ENCODE measurements at regions not wholly inside any gene's neighbourhood (a gene's known extent, or its start where the extent isn't known, plus 50 kb on each side); places are given as distances from the start of the nearest gene placed in this dataset.

GRCh38 chr14:103207388-103208072, 84.3 kb downstream of the TNFAIP2 start:
- DNase-seq, result no peak

GRCh38 chr14:103209054-103209453, 85.8 kb downstream of the TNFAIP2 start:
- no peak for DNase-seq

GRCh38 chr14:103209506-103209905, 86.2 kb downstream of the TNFAIP2 start:
- DNase-seq, result no peak

GRCh38 chr14:103213331-103213730, 90.1 kb downstream of the TNFAIP2 start:
- DNase-seq, result no peak

- DNase-seq, result no peak
These were observed 91.2 kb downstream of the TNFAIP2 start for GRCh38 chr14:103214461-103214958.

- DNase-seq, result no peak
These were observed 93.1 kb downstream of the TNFAIP2 start for GRCh38 chr14:103216399-103216798.

- no peak for DNase-seq
These were observed 93.6 kb downstream of the TNFAIP2 start for GRCh38 chr14:103216857-103217256.

- DNase-seq, result no peak
These were observed 94.3 kb downstream of the TNFAIP2 start for GRCh38 chr14:103217538-103217937.

- DNase-seq, result no peak
These were observed 97.1 kb downstream of the TNFAIP2 start for GRCh38 chr14:103220134-103220981.

GRCh38 chr14:103220982-103221641, 97.9 kb downstream of the TNFAIP2 start:
- no peak for DNase-seq

GRCh38 chr14:103221781-103222358, 98.6 kb downstream of the TNFAIP2 start:
- DNase-seq, result no peak

- no peak for DNase-seq
These were observed 100.6 kb downstream of the TNFAIP2 start for GRCh38 chr14:103223818-103224352.

- DNase-seq, result no peak
These were observed 101.8 kb downstream of the TNFAIP2 start for GRCh38 chr14:103225062-103225461.

- no peak for DNase-seq
These were observed 102.2 kb downstream of the TNFAIP2 start for GRCh38 chr14:103225476-103225875.

GRCh38 chr14:103227094-103227768, 104.0 kb downstream of the TNFAIP2 start:
- no peak for DNase-seq

- DNase-seq, result no peak
These were observed 105.0 kb downstream of the TNFAIP2 start for GRCh38 chr14:103228076-103228806.

- DNase-seq, result no peak
These were observed 105.2 kb upstream of the EIF5 start for GRCh38 chr14:103228866-103229265.

GRCh38 chr14:103230021-103230420, 104.0 kb upstream of the EIF5 start:
- no peak for DNase-seq

GRCh38 chr14:103230658-103231334, 103.2 kb upstream of the EIF5 start:
- DNase-seq, result no peak

GRCh38 chr14:103231376-103232019, 102.5 kb upstream of the EIF5 start:
- DNase-seq, result no peak

Measured in activated naive CD4-positive, alpha-beta T cell treated with Interleukin-2 at 50 U/mL for 16 hours (primary cell).